Kidney (tissue), 13 donors: ENCODE measurements at regions not wholly inside any gene's neighbourhood (a gene's known extent, or its start where the extent isn't known, plus 50 kb on each side); places are given as distances from the start of the nearest gene placed in this dataset.

Experiments used
- DNase-seq, 5 donors: peaks; one replicate each; pipeline ENCODE4 v3.0.0-alpha.2; 2013 to 2020
- FAIRE-seq: peaks from 2 replicates; lab custom pipeline; 2012; peaks lifted over from hg19 to GRCh38; lab: Jason Lieb, UNC
- H3K27ac ChIP-seq, 2 donors: one replicate each; pipeline ENCODE4 v1.7.0; 2013; ENCODE audit warnings: low read depth in 2 of 2, low read length in 2 of 2, inconsistent platforms in 1 of 2
- H3K27me3 ChIP-seq: one replicate; pipeline ENCODE4 v1.7.1; 2013; ENCODE audit warnings: low read length, inconsistent platforms; ENCODE audit not compliant: control insufficient read depth, insufficient read depth
- H3K36me3 ChIP-seq, 3 donors: one replicate each; pipeline versions ENCODE4 v1.7.0 to v1.7.1; 2013; ENCODE audit warnings: low read length in 3 of 3, control low read depth in 1 of 3, inconsistent platforms in 1 of 3; ENCODE audit not compliant: insufficient read depth in 3 of 3, control insufficient read depth in 2 of 3
- H3K4me1 ChIP-seq, 3 donors: one replicate each; pipeline versions ENCODE4 v1.7.0 to v1.7.1; 2013; ENCODE audit warnings: low read length in 3 of 3, inconsistent platforms in 1 of 3, low read depth in 1 of 3; ENCODE audit not compliant: control insufficient read depth in 2 of 3, insufficient read depth in 2 of 3
- H3K4me3 ChIP-seq, 3 donors: one replicate each; pipeline versions ENCODE4 v1.7.0 to v1.8.1; 2013; ENCODE audit warnings: low read length in 3 of 3, control low read depth in 1 of 3, inconsistent platforms in 1 of 3
- H3K9ac ChIP-seq, 3 donors: one replicate each; pipeline versions ENCODE4 v1.7.0 to v1.7.1; 2013; ENCODE audit warnings: low read length in 3 of 3, control low read depth in 1 of 3, inconsistent platforms in 1 of 3
- H3K9me3 ChIP-seq, 3 donors: one replicate each; pipeline versions ENCODE4 v1.7.0 to v1.7.1; 2013; ENCODE audit warnings: low read length in 3 of 3, control low read depth in 1 of 3, inconsistent platforms in 1 of 3; ENCODE audit not compliant: control insufficient read depth in 2 of 3, insufficient read depth in 1 of 3
- CTCF ChIP-seq: IDR thresholded peaks from 3 replicates; pipeline ENCODE4 v1.5.1; 2012; ENCODE audit warnings: mild to moderate bottlenecking, moderate library complexity, borderline replicate concordance; ENCODE audit not compliant: insufficient read depth; ENCODE audit errors: extremely low read depth
- intact Hi-C: fragments of 100-400 bp; cut with DNase I; formaldehyde crosslinking; loops from one replicate; pipeline ENCODE4 v1.11.1; 2022
- donor health status: control.
- donor health status: control.
- donor health status: control.
- donor health status: control.
- donor health status: control.
- donor health status: DM: yes; HTN: yes; CAD: no.
- donor health status: Normal renal cell carcinoma (clear cell type).

DNA sequence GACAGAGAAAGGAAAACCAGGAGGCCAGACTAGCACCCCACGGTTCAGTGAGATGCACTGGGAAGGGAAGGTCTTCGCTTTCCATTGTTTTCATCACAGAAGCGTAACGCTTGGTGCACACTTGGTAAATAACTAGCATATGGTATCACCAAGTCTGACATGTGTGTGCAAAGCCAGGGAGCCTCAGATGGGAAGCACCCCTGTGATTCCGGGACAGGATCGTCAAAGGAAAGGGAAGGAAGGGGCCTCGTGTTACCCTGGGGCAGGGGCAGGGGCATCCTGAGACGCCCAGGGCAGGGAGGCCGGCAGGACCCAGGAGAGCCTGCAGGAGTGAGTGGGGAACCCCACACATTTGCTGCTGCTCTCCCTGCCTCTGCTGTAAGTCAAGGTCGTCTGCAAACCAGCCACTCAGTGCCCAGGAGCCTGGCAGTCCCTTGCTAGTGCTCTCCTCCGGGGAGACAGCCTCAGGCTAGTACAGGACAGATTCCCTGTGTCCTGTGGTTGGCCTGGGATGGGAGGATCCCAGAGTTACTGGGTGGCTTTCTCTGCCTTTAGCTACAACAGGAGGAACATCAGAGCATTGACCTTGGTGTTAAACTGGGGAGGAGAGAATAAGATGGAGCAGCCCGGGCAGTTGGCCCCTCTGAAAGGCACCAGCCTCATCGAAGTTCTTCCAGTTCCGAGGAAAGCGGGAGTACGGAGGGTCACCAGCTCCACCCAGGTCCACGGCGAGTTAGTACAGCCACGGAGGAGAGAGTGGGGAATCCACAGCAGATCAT is 192.5 kb downstream of the NDUFA10 start:
- intact Hi-C loops: no loop called here
- no peaks in the 10 kb centered on the region for H3K27me3 ChIP-seq
- H3K4me3 ChIP-seq: no peak overlapping the region
- no peak for FAIRE-seq
- peaks cover 0 to 6% (median 0%) of the 10 kb centered on the region in 3 donors for H3K9me3 ChIP-seq
- no peaks in the 10 kb centered on the region for H3K36me3 ChIP-seq
- no peak overlapping the region for H3K27ac ChIP-seq
- DNase-seq: peak in 1 of 5 donors; percentile 26
- peaks cover 0 to 6% (median 0%) of the 10 kb centered on the region in 3 donors for H3K4me1 ChIP-seq
- no peak overlapping the region for H3K9ac ChIP-seq
- no peak for TF ChIP-seq CTCF

DNA sequence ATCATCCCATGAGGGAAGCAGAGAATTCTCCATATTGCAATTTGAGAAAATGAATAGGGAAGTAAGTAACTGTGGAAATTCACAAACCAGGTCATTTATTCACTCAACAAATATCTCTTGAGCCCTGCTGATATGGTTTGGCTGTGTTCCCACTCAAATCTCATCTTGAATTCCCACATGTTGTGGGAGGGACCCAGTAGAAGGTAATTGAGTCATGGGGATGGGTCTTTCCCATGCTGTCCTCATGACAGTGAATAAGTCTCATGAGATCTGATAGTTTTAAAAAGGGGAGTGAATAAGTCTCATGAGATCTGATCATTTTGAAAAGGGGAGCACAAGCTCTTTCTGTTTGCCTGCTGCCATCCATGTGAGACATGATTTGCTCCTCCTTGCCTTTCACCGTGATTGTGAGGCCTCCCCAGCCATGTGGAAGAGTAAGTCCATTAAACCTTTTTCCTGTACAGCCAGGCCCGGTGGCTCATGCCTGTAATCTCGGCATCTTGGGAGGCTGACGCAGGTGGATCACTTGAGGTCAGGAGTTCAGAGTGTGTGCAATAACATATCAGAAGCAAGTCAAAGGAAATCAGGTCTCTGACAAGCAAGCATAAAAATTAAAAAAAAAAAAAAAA is 193.2 kb downstream of the NDUFA10 start:
- DNase-seq: peak in 1 of 5 donors; percentile 2
- intact Hi-C loops: no loop called here

DNA sequence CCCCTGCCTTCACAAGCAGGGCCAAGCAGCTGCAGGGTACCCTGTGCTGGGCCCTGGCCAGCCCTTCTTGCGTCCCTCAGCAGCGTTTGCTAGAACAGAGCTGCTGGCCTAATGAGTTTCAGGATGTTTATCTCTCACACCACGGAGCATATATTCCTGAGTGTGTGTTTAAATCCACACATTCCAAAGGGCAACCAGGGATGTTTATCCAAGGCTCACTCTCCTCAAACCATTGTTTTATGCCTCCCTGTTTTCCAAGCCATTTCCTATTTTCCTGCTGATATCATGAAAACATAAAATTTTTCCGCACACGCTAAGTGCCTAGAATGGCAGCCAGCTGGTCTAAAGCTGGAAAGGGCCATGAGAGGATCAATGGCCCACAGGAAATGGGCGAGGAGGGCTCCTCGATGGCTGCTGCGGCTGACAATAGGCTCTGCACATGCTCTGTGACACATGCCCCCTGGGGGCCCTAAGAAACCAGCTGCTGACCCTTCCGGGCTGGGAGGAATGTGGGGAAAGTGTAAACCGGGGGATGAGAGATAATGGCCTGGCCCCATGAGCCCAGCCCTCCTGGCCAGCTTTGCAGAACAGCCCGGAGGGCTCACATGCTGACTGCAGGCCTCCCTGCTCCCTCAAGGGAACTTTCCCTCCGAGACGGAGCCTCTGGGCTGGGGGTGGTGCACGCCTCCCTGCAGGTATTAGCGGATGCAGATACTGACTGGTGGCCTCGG is 194.0 kb downstream of the NDUFA10 start:
- Histone ChIP-seq H3K36me3 (no peaks in the 10 kb centered on the region), H3K9me3 (peaks cover 0 to under 1% (median 0%) of the 10 kb centered on the region in 3 donors), H3K4me3 (no peak overlapping the region), H3K9ac (no peak overlapping the region), H3K27ac (no peak overlapping the region), H3K27me3 (no peaks in the 10 kb centered on the region), H3K4me1 (peaks cover 0 to 6% (median 0%) of the 10 kb centered on the region in 3 donors)
- TF ChIP-seq CTCF: no peak
- peak in 2 of 5 donors; percentile 31 to 72 for DNase-seq
- intact Hi-C loops: no loop called here
- FAIRE-seq: no peak

More for the DNA sequence above, 193.2 kb downstream of the NDUFA10 start:
- no peaks in the 10 kb centered on the region for H3K27me3 ChIP-seq
- H3K4me3 ChIP-seq: no peak overlapping the region
- H3K9me3 ChIP-seq: peaks cover 0 to 6% (median 0%) of the 10 kb centered on the region in 3 donors
- FAIRE-seq: no peak
- H3K27ac ChIP-seq: no peak overlapping the region
- no peaks in the 10 kb centered on the region for H3K36me3 ChIP-seq
- peaks cover 0 to 6% (median 0%) of the 10 kb centered on the region in 3 donors for H3K4me1 ChIP-seq
- H3K9ac ChIP-seq: no peak overlapping the region
- no peak for TF ChIP-seq CTCF
